Suprapubic skin (tissue), 4 donors: ENCODE measurements at regions not wholly inside any gene's neighbourhood (a gene's known extent, or its start where the extent isn't known, plus 50 kb on each side); places are given as distances from the start of the nearest gene placed in this dataset.
A peak's percentile ranks its signal among the peaks of the same experiment; 100 is the strongest.

Source experiments
- DNase-seq, 2 donors: peaks; one replicate each; pipeline ENCODE4 v3.0.0-alpha.2; 2019; ENCODE audit warnings: low spot score in 2 of 2
- H3K27ac ChIP-seq: fragments of 200-600 bp; sonication (generic); one replicate; pipeline ENCODE4 v1.5.1; 2019
- H3K27me3 ChIP-seq: fragments of 200-600 bp; sonication (generic); one replicate; pipeline ENCODE4 v1.5.1; 2019
- H3K36me3 ChIP-seq: fragments of 200-600 bp; sonication (generic); one replicate; pipeline ENCODE4 v1.5.1; 2019
- H3K4me1 ChIP-seq: fragments of 200-600 bp; sonication (generic); one replicate; pipeline ENCODE4 v1.5.1; 2019
- H3K4me3 ChIP-seq: fragments of 200-600 bp; sonication (generic); one replicate; pipeline ENCODE4 v1.5.1; 2019; ENCODE audit warnings: mild to moderate bottlenecking
- H3K9me3 ChIP-seq: fragments of 200-600 bp; sonication (generic); one replicate; pipeline ENCODE4 v1.5.1; 2019
- CTCF ChIP-seq, 2 donors: fragments of 200-600 bp in 1 of 2; fragments of 450-650 bp in 1 of 2; sonication (generic) in 1 of 2; IDR thresholded peaks; one replicate each; pipeline ENCODE4 v1.5.1; 2016 to 2019; ENCODE audit warnings: antibody characterized with exemption in 2 of 2, mild to moderate bottlenecking in 1 of 2, moderate library complexity in 1 of 2
- EP300 ChIP-seq: sonication (generic); formaldehyde crosslinking; IDR thresholded peaks from one replicate; pipeline ENCODE4 v1.6.1; 2017; ENCODE audit warnings: antibody characterized with exemption
- POLR2A ChIP-seq, 2 donors: fragments of 450-650 bp; IDR thresholded peaks; one replicate each; pipeline ENCODE4 v1.6.1; 2017; ENCODE audit warnings: antibody characterized with exemption in 2 of 2, mild to moderate bottlenecking in 2 of 2, moderate library complexity in 2 of 2
- POLR2AphosphoS5 ChIP-seq, 3 donors: sonication (generic); formaldehyde crosslinking; IDR thresholded peaks; one replicate each; pipeline ENCODE4 v1.6.1; 2017; ENCODE audit warnings: antibody characterized with exemption in 3 of 3
- WGBS: methylation state at CpG from one replicate; pipeline ENCODE4 v1.1.5; 2018; 5-methylcytosine and 5-hydroxymethylcytosine counted together

GRCh38 chr11:79623375-79623774 lies 182.5 kb upstream of the TENM4 start:
- no peaks in the 10 kb centered on the region for H3K36me3 ChIP-seq
- no peak for DNase-seq
- no peaks in the 10 kb centered on the region for H3K9me3 ChIP-seq
- WGBS: 71% methylated on average over 2 of the region's 2 CpGs
- no peak overlapping the region for H3K27ac ChIP-seq
- no peaks in the 10 kb centered on the region for H3K27me3 ChIP-seq
- TF ChIP-seq POLR2A (IDR thresholded peaks at IDR 0.05): no peak
- TF ChIP-seq EP300: no peak
- no peak for TF ChIP-seq CTCF (IDR thresholded peaks at IDR 0.05)
- TF ChIP-seq POLR2AphosphoS5 (IDR thresholded peaks at IDR 0.05): no peak
- H3K4me1 ChIP-seq: peaks cover 9% of the 10 kb centered on the region
- H3K4me3 ChIP-seq: no peak overlapping the region

- Histone ChIP-seq H3K27ac (no peak overlapping the region), H3K4me1 (peaks cover 2% of the 10 kb centered on the region), H3K9me3 (no peaks in the 10 kb centered on the region), H3K4me3 (no peak overlapping the region), H3K27me3 (no peaks in the 10 kb centered on the region), H3K36me3 (no peaks in the 10 kb centered on the region)
- 42% methylated on average over 3 of the region's 3 CpGs for WGBS
- no peak for TF ChIP-seq EP300
- TF ChIP-seq CTCF (IDR thresholded peaks at IDR 0.05): no peak
- no peak for TF ChIP-seq POLR2AphosphoS5 (IDR thresholded peaks at IDR 0.05)
- DNase-seq: no peak
These were observed 176.7 kb upstream of the TENM4 start for GRCh38 chr11:79617561-79617960.

GRCh38 chr11:79616392-79616851 lies 175.6 kb upstream of the TENM4 start:
- Histone ChIP-seq H3K9me3 (no peaks in the 10 kb centered on the region), H3K36me3 (no peaks in the 10 kb centered on the region), H3K4me3 (no peak overlapping the region), H3K4me1 (peaks cover 2% of the 10 kb centered on the region), H3K27ac (no peak overlapping the region), H3K27me3 (no peaks in the 10 kb centered on the region)
- no peak for DNase-seq
- TF ChIP-seq CTCF (IDR thresholded peaks at IDR 0.05) (no peak), POLR2AphosphoS5 (IDR thresholded peaks at IDR 0.05) (no peak), EP300 (no peak), POLR2A (IDR thresholded peaks at IDR 0.05) (no peak)
- 61% methylated on average over 3 of the region's 3 CpGs for WGBS

GRCh38 chr11:79615425-79615824 lies 174.6 kb upstream of the TENM4 start:
- no peak overlapping the region for H3K27ac ChIP-seq
- no peak overlapping the region for H3K4me3 ChIP-seq
- TF ChIP-seq POLR2A (IDR thresholded peaks at IDR 0.05) (no peak), POLR2AphosphoS5 (IDR thresholded peaks at IDR 0.05) (no peak), CTCF (IDR thresholded peaks at IDR 0.05) (no peak), EP300 (no peak)
- no peaks in the 10 kb centered on the region for H3K36me3 ChIP-seq
- DNase-seq: no peak
- no peaks in the 10 kb centered on the region for H3K9me3 ChIP-seq
- no peaks in the 10 kb centered on the region for H3K27me3 ChIP-seq
- 87% methylated on average over 5 of the region's 5 CpGs for WGBS
- peaks cover 3% of the 10 kb centered on the region for H3K4me1 ChIP-seq

GRCh38 chr11:79610678-79611077 lies 169.8 kb upstream of the TENM4 start:
- no peaks in the 10 kb centered on the region for H3K27me3 ChIP-seq
- H3K4me1 ChIP-seq: peaks cover 2% of the 10 kb centered on the region
- DNase-seq: no peak
- H3K9me3 ChIP-seq: no peaks in the 10 kb centered on the region
- no peak overlapping the region for H3K4me3 ChIP-seq
- H3K27ac ChIP-seq: no peak overlapping the region
- H3K36me3 ChIP-seq: no peaks in the 10 kb centered on the region
- 71% methylated on average over 7 of the region's 7 CpGs for WGBS
- TF ChIP-seq POLR2AphosphoS5 (IDR thresholded peaks at IDR 0.05) (no peak), POLR2A (IDR thresholded peaks at IDR 0.05) (no peak), EP300 (no peak), CTCF (IDR thresholded peaks at IDR 0.05) (peak in 1 of 2 donors; percentile 18)
